ENCODE measurements at regions not wholly inside any gene's neighbourhood (a gene's known extent, or its start where the extent isn't known, plus 50 kb on each side); places are given as distances from the start of the nearest gene placed in this dataset.

- Histone ChIP-seq H4K20me1 (ENCODE audit: insufficient read depth) (no peaks in the 10 kb centered on the region), H3K4me1 (ENCODE audit: control insufficient read depth in 1 of 2, insufficient read depth in 2 of 2, low read depth in 1 of 2, low read length in 1 of 2) (peaks cover 5 to 23% of the 10 kb centered on the region in 2 experiments; a peak in 3 of 4 replicates), H3K27me3 (ENCODE audit: insufficient read depth) (no peaks in the 10 kb centered on the region), H3K9me2 (no peaks in the 10 kb centered on the region), H3K4me2 (no peak overlapping the region), H3K9ac (no peak overlapping the region), H3K79me2 (ENCODE audit: insufficient read depth) (no peaks in the 10 kb centered on the region), H3K4me3 (ENCODE audit: low read depth in 2 of 2, low read length in 1 of 2) (no peak overlapping the region), H3K36me3 (replicated peaks in 1 of 2; ENCODE audit: control insufficient read depth in 1 of 2, insufficient read depth in 2 of 2, low read length in 1 of 2) (peaks cover 0 to 1% of the 10 kb centered on the region in 2 experiments), H3K27ac (ENCODE audit: low read depth in 2 of 2, low read length in 1 of 2) (no peak overlapping the region), H3K9me3 (peaks cover 2% of the 10 kb centered on the region; the same call in 1 of the 2 replicates), H3F3A (replicated peaks; ENCODE audit: insufficient read depth) (peaks cover 29% of the 10 kb centered on the region), H2AFZ (ENCODE audit: low read depth) (no peak overlapping the region)
- ChIA-PET POLR2A (no interaction called here), CTCF (interaction anchor here (2.5 kb wide), 1 partner anchor 74 kb away, joined by 6 read pairs; no protein-coding TSS in a partner anchor)
- 80% methylated on average over 3 of the region's 3 CpGs for WGBS (ENCODE audit: low lambda C conversion rate)
- TF ChIP-seq SMC3 (IDR thresholded peaks at IDR 0.05; ENCODE audit: low read depth, low read length) (no peak), RXRA (IDR thresholded peaks at IDR 0.05; ENCODE audit: borderline replicate concordance, low read depth) (no peak), USF2 (IDR thresholded peaks at IDR 0.05; ENCODE audit: borderline replicate concordance, low read depth, low read length) (no peak), TEAD4 (IDR thresholded peaks at IDR 0.05; ENCODE audit: borderline replicate concordance, insufficient read depth) (no peak), FOXJ3 (CRISPR knock-in tag; IDR thresholded peaks at IDR 0.05) (no peak)
- TF ChIP-seq, protein P1, sequence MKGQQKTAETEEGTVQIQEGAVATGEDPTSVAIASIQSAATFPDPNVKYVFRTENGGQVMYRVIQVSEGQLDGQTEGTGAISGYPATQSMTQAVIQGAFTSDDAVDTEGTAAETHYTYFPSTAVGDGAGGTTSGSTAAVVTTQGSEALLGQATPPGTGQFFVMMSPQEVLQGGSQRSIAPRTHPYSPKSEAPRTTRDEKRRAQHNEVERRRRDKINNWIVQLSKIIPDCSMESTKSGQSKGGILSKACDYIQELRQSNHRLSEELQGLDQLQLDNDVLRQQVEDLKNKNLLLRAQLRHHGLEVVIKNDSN (IDR thresholded peaks at IDR 0.05; ENCODE audit: borderline replicate concordance, low read depth), result no peak
- DNase-seq, result no peak
Observed at GRCh38 chr5:96262105-96262504, 170.9 kb downstream of the PCSK1 start.

DNA sequence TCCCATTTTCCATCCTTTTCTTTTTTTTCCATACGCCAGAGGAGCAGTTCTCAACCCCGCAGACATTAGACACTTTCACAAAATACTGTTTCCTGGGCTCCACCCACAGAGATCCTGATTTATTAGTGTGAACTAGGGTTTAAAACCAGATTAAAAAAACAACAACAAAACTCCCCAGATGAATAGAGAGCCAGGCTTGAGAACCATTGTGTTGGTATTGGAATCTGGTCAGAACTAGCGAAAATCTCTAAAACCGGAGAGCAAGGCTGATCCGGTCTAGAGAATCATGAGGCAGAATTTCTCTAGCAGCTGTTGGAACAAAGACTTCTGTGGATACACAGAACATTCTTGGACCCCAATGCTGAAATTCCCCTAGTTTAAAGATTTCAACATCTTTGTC lies 173.0 kb downstream of the PCSK1 start:
- POLR2A ChIA-PET, result no interaction called here
- Histone ChIP-seq H4K20me1 (ENCODE audit: insufficient read depth) (no peaks in the 10 kb centered on the region), H3K9me3 (no peaks in the 10 kb centered on the region), H3K27me3 (ENCODE audit: insufficient read depth) (no peaks in the 10 kb centered on the region), H3K27ac (ENCODE audit: low read depth in 2 of 2, low read length in 1 of 2) (peak overlapping the region in 1 of 2 experiments; percentile 87; a peak in 1 of 4 replicates), H3K4me3 (ENCODE audit: low read depth in 2 of 2, low read length in 1 of 2) (no peak overlapping the region), H3F3A (replicated peaks; ENCODE audit: insufficient read depth) (peaks cover 46% of the 10 kb centered on the region), H3K4me1 (ENCODE audit: control insufficient read depth in 1 of 2, insufficient read depth in 2 of 2, low read depth in 1 of 2, low read length in 1 of 2) (peaks cover 11 to 37% of the 10 kb centered on the region in 2 experiments; a peak in 3 of 4 replicates), H3K9me2 (no peaks in the 10 kb centered on the region), H2AFZ (ENCODE audit: low read depth) (no peak overlapping the region), H3K9ac (no peak overlapping the region), H3K79me2 (ENCODE audit: insufficient read depth) (no peaks in the 10 kb centered on the region), H3K36me3 (replicated peaks in 1 of 2; ENCODE audit: control insufficient read depth in 1 of 2, insufficient read depth in 2 of 2, low read length in 1 of 2) (no peaks in the 10 kb centered on the region), H3K4me2 (no peak overlapping the region)
- TF ChIP-seq ELF1 (IDR thresholded peaks at IDR 0.05) (no peak), EP300 (IDR thresholded peaks at IDR 0.05; ENCODE audit: borderline replicate concordance in 1 of 2, low read depth in 1 of 2, low read length in 1 of 2) (no peak), YY1 (IDR thresholded peaks at IDR 0.05; ENCODE audit: low read depth) (no peak), MXI1 (IDR thresholded peaks at IDR 0.05; ENCODE audit: low read depth, low read length) (no peak)
- TF ChIP-seq, protein P1 (IDR thresholded peaks at IDR 0.05; ENCODE audit: borderline replicate concordance, low read depth), result no peak
- DNase-seq, result no peak
- WGBS (ENCODE audit: low lambda C conversion rate), result 97% methylated on average over 5 of the region's 5 CpGs
- CTCF ChIA-PET, result no interaction called here

Data from SK-N-SH (cell line).